GM12878 (cell line): ENCODE measurements at regions not wholly inside any gene's neighbourhood (a gene's known extent, or its start where the extent isn't known, plus 50 kb on each side); places are given as distances from the start of the nearest gene placed in this dataset.

Source experiments
- ATAC-seq: fragments of 200-7000 bp; cut with Tn5 transposase; 3 replicates; pipeline ENCODE4 v1.9.1; 2020; ENCODE audit warnings: mild to moderate bottlenecking, moderate library complexity
- BruUV-seq: library from RNA; stranded (reverse); fragments of 400-500 nt; replicated peaks from 2 replicates; lab custom pipeline; 2021; lab: Mats Ljungman, UMichigan
- CTCF ChIA-PET: fragments of 300-600 bp; sonication (Branson Sonifier 250); formaldehyde crosslinking; extraction: SDS; loops from one replicate; lab custom pipeline; 2021; ENCODE audit warnings: inconsistent platforms; lab: Yijun Ruan, JAX
- POLR2A ChIA-PET: fragments of 350-600 bp; formaldehyde crosslinking; extraction: SDS; loops from one replicate; lab custom pipeline; 2021; ENCODE audit warnings: inconsistent platforms; lab: Charles Lee
- RAD21 ChIA-PET: fragments of 300-600 bp; sonication (Branson Sonifier 250); formaldehyde crosslinking; loops from one replicate; lab custom pipeline; 2023; ENCODE audit warnings: antibody characterized with exemption; ENCODE audit not compliant: unreplicated experiment; lab: Charles Lee
- SMC1A ChIA-PET: fragments of 300-600 bp; sonication (Branson Sonifier 250); formaldehyde crosslinking; loops from one replicate; lab custom pipeline; 2023; ENCODE audit not compliant: unreplicated experiment, uncharacterized antibody; lab: Charles Lee
- DNase-seq: peaks from one replicate; pipeline ENCODE4 v3.0.0-alpha.2; 2011; ENCODE audit warnings: low read depth, low spot score
- FAIRE-seq: peaks from 3 replicates; lab custom pipeline; 2011; peaks lifted over from hg19 to GRCh38; lab: Jason Lieb, UNC
- H2AFZ ChIP-seq: 2 replicates; pipeline ENCODE4 v1.6.0; 2011; ENCODE audit warnings: low read depth, low read length, control low read depth; ENCODE audit not compliant: control insufficient read depth
- H3K27ac ChIP-seq: 2 replicates; pipeline ENCODE4 v1.5.1; 2011; ENCODE audit warnings: control low read depth; ENCODE audit not compliant: control insufficient read depth, insufficient read depth
- H3K27me3 ChIP-seq, 2 experiments: replicated peaks in 1 of 2; 2 replicates each; pipeline versions ENCODE4 v1.6.0 to v1.6.1; 2011; ENCODE audit warnings: low read length in 1 of 2; ENCODE audit not compliant: control insufficient read depth in 2 of 2, insufficient read depth in 2 of 2
- H3K36me3 ChIP-seq, 2 experiments: 2 replicates each; pipeline ENCODE4 v1.5.1; 2011; ENCODE audit warnings: low read length in 1 of 2; ENCODE audit not compliant: control insufficient read depth in 2 of 2, insufficient read depth in 2 of 2
- H3K4me1 ChIP-seq: 2 replicates; pipeline ENCODE4 v1.6.1; 2011; ENCODE audit warnings: mild to moderate bottlenecking, low read length, moderate library complexity, mixed read lengths; ENCODE audit not compliant: control insufficient read depth, insufficient read depth
- H3K4me2 ChIP-seq: 2 replicates; pipeline ENCODE4 v1.6.0; 2011; ENCODE audit warnings: control low read depth; ENCODE audit not compliant: control insufficient read depth, insufficient read depth
- H3K4me3 ChIP-seq: fragments of 200-600 bp; sonication (generic); 2 replicates; pipeline ENCODE4 v1.5.1; 2016
- H3K79me2 ChIP-seq: 2 replicates; pipeline ENCODE4 v1.6.0; 2011; ENCODE audit warnings: low read length; ENCODE audit not compliant: control insufficient read depth, insufficient read depth
- H3K9ac ChIP-seq: 2 replicates; pipeline ENCODE4 v1.8.0; 2011; ENCODE audit warnings: low read length, control low read depth, mixed read lengths; ENCODE audit not compliant: control insufficient read depth, insufficient read depth
- H3K9me3 ChIP-seq: replicated peaks from 3 replicates; pipeline ENCODE4 v1.5.1; 2011; ENCODE audit warnings: mild to moderate bottlenecking, low read length; ENCODE audit not compliant: control insufficient read depth, insufficient read depth
- H4K20me1 ChIP-seq: 2 replicates; pipeline ENCODE4 v1.6.0; 2011; ENCODE audit not compliant: control insufficient read depth, insufficient read depth
- CBFB ChIP-seq: IDR thresholded peaks from 2 replicates; pipeline ENCODE4 v1.6.1; 2016; ENCODE audit warnings: antibody characterized with exemption, low read depth
- CBX3 ChIP-seq: fragments of 200-600 bp; sonication (generic); IDR thresholded peaks from 2 replicates; pipeline ENCODE4 v1.6.1; 2016; ENCODE audit warnings: low read depth, borderline replicate concordance
- FOS ChIP-seq: IDR thresholded peaks from 3 replicates; pipeline ENCODE4 v1.6.1; 2011; ENCODE audit warnings: borderline replicate concordance; ENCODE audit not compliant: insufficient read length; ENCODE audit errors: extremely low read depth
- FOXM1 ChIP-seq: IDR thresholded peaks from 2 replicates; pipeline ENCODE4 v1.6.1; 2012; ENCODE audit warnings: low read depth, mild to moderate bottlenecking, inconsistent platforms, low read length, moderate library complexity
- GABPA ChIP-seq: IDR thresholded peaks from 2 replicates; pipeline ENCODE4 v1.6.1; 2014; ENCODE audit warnings: antibody characterized with exemption, low read depth, mild to moderate bottlenecking, inconsistent platforms
- GATAD2B ChIP-seq: fragments of 450-650 bp; conservative IDR thresholded peaks from 2 replicates; pipeline ENCODE4 v1.6.1; 2017; ENCODE audit warnings: low read depth, mild to moderate bottlenecking, moderate library complexity
- JUNB ChIP-seq: IDR thresholded peaks from 2 replicates; pipeline ENCODE4 v1.6.1; 2016; ENCODE audit warnings: antibody characterized with exemption, mild to moderate bottlenecking
- LARP7 ChIP-seq: fragments of 450-650 bp; IDR thresholded peaks from 2 replicates; pipeline ENCODE4 v1.6.1; 2017; ENCODE audit warnings: mild to moderate bottlenecking
- RB1 ChIP-seq: fragments of 450-650 bp; formaldehyde crosslinking; IDR thresholded peaks from 2 replicates; pipeline ENCODE4 v1.6.1; 2017; ENCODE audit warnings: mild to moderate bottlenecking, borderline replicate concordance
- SUPT20H ChIP-seq: IDR thresholded peaks from 2 replicates; pipeline ENCODE4 v1.6.1; 2011; ENCODE audit warnings: low read depth, mild to moderate bottlenecking, low read length, moderate library complexity, borderline replicate concordance; ENCODE audit not compliant: control insufficient read depth
- TCF7 ChIP-seq: IDR thresholded peaks from 2 replicates; pipeline ENCODE4 v1.6.1; 2014; ENCODE audit warnings: antibody characterized with exemption, borderline replicate concordance
- USF2 ChIP-seq: IDR thresholded peaks from 2 replicates; pipeline ENCODE4 v1.6.1; 2011; ENCODE audit warnings: low read depth, low read length, improper control_type of control experiment, borderline replicate concordance
- ZNF24 ChIP-seq: fragments of 450-650 bp; IDR thresholded peaks from 2 replicates; pipeline ENCODE4 v1.6.1; 2017; ENCODE audit warnings: antibody characterized with exemption, mild to moderate bottlenecking
- WGBS: methylation state at CpG from one replicate; pipeline ENCODE4 v1.1.6; 2016; ENCODE audit warnings: low lambda C conversion rate; ENCODE audit not compliant: insufficient replicate concordance, insufficient coverage; ENCODE audit errors: missing lambda C conversion rate; 5-methylcytosine and 5-hydroxymethylcytosine counted together
- in situ Hi-C: fragments of 300-500 bp; cut with MboI; formaldehyde crosslinking; loops from 9 replicates; pipeline ENCODE4 v1.14.3; 2018; ENCODE audit warnings: mixed read lengths
- intact Hi-C: fragments of 100-400 bp; cut with micrococcal nuclease; formaldehyde crosslinking; loops from one replicate; pipeline ENCODE4 v1.14.2; 2022; ENCODE audit not compliant: unreplicated experiment
- TF ChIP-seq, protein P1 (sequence below): fragments of 450-650 bp; IDR thresholded peaks from 2 replicates; pipeline ENCODE4 v1.6.1; 2017; ENCODE audit warnings: mild to moderate bottlenecking, low read depth, inconsistent platforms; ENCODE audit not compliant: poor library complexity, severe bottlenecking
- TF ChIP-seq, protein P2 (sequence below): fragments of 450-650 bp; IDR thresholded peaks from 2 replicates; pipeline ENCODE4 v1.6.1; 2016; ENCODE audit warnings: mild to moderate bottlenecking

- DNase-seq (no peak), ATAC-seq (no peak), FAIRE-seq (no peak)
- no peaks in the 10 kb centered on the region for H3K4me1 ChIP-seq
- no peak overlapping the region for H2AFZ ChIP-seq
- ChIA-PET SMC1A (no interaction called here), POLR2A (no interaction called here), CTCF (no interaction called here), RAD21 (no interaction called here)
- no peak overlapping the region for H3K27ac ChIP-seq
- in situ Hi-C loops (no loop called here), intact Hi-C loops (no loop called here)
- no TSS peak for BruUV-seq
- H3K36me3 ChIP-seq = no peaks in the 10 kb centered on the region
- H3K9ac ChIP-seq = no peak overlapping the region
- WGBS = 47% methylated on average over 1 of the region's 1 CpG
- no peaks in the 10 kb centered on the region for H3K27me3 ChIP-seq
- no peak overlapping the region for H3K4me3 ChIP-seq
- no peaks in the 10 kb centered on the region for H4K20me1 ChIP-seq
- no peaks in the 10 kb centered on the region for H3K9me3 ChIP-seq
- TF ChIP-seq SUPT20H = no peak
- H3K4me2 ChIP-seq = no peak overlapping the region
- H3K79me2 ChIP-seq = no peaks in the 10 kb centered on the region
These were observed 299.9 kb upstream of the ADARB2 start for GRCh38 chr10:2037246-2037645.

- no peak for ATAC-seq
- Histone ChIP-seq H3K36me3 (no peaks in the 10 kb centered on the region), H3K4me2 (no peak overlapping the region), H3K27ac (no peak overlapping the region), H2AFZ (no peak overlapping the region), H3K4me3 (no peak overlapping the region), H3K27me3 (no peaks in the 10 kb centered on the region), H3K9me3 (no peaks in the 10 kb centered on the region), H4K20me1 (no peaks in the 10 kb centered on the region), H3K4me1 (no peaks in the 10 kb centered on the region), H3K79me2 (no peaks in the 10 kb centered on the region), H3K9ac (no peak overlapping the region)
- no TSS peak for BruUV-seq
- intact Hi-C loops = no loop called here
- in situ Hi-C loops = no loop called here
- FAIRE-seq = no peak
- ChIA-PET POLR2A (no interaction called here), SMC1A (interaction anchor here (0.6 kb wide), 1 partner anchor 553 kb away, joined by 3 read pairs; no protein-coding TSS in a partner anchor), CTCF (no interaction called here), RAD21 (no interaction called here)
- no peak for DNase-seq
- TF ChIP-seq RB1 (no peak), LARP7 (no peak), JUNB (no peak), GATAD2B (no peak), USF2 (no peak), FOXM1 (no peak), ZNF24 (no peak), GABPA (no peak), TCF7 (no peak), CBX3 (no peak), FOS (no peak), CBFB (no peak)
- TF ChIP-seq, protein P1, sequence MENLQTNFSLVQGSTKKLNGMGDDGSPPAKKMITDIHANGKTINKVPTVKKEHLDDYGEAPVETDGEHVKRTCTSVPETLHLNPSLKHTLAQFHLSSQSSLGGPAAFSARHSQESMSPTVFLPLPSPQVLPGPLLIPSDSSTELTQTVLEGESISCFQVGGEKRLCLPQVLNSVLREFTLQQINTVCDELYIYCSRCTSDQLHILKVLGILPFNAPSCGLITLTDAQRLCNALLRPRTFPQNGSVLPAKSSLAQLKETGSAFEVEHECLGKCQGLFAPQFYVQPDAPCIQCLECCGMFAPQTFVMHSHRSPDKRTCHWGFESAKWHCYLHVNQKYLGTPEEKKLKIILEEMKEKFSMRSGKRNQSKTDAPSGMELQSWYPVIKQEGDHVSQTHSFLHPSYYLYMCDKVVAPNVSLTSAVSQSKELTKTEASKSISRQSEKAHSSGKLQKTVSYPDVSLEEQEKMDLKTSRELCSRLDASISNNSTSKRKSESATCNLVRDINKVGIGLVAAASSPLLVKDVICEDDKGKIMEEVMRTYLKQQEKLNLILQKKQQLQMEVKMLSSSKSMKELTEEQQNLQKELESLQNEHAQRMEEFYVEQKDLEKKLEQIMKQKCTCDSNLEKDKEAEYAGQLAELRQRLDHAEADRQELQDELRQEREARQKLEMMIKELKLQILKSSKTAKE = no peak
- TF ChIP-seq, protein P2, sequence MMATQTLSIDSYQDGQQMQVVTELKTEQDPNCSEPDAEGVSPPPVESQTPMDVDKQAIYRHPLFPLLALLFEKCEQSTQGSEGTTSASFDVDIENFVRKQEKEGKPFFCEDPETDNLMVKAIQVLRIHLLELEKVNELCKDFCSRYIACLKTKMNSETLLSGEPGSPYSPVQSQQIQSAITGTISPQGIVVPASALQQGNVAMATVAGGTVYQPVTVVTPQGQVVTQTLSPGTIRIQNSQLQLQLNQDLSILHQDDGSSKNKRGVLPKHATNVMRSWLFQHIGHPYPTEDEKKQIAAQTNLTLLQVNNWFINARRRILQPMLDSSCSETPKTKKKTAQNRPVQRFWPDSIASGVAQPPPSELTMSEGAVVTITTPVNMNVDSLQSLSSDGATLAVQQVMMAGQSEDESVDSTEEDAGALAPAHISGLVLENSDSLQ = no peak
These were observed 298.9 kb upstream of the ADARB2 start for GRCh38 chr10:2036209-2036608.
